Right ventricle myocardium superior (tissue), 1 donor: ENCODE measurements at regions not wholly inside any gene's neighbourhood (a gene's known extent, or its start where the extent isn't known, plus 50 kb on each side); places are given as distances from the start of the nearest gene placed in this dataset.

Experiments
- ATAC-seq: fragments of 200-7000 bp; cut with Tn5 transposase; one replicate; pipeline ENCODE4 v1.9.1; 2020; ENCODE audit warnings: mild to moderate bottlenecking; ENCODE audit not compliant: poor library complexity
- DNase-seq: peaks from one replicate; pipeline ENCODE4 v3.0.0-alpha.2; 2020
- intact Hi-C: fragments of 100-400 bp; cut with DNase I; formaldehyde crosslinking; loops from one replicate; pipeline ENCODE4 v1.11.2; 2022
- donor health status: DM: no; HTN: yes; CAD: no; lungs with severe emphysema.

GRCh38 chr2:8545695-8546611 lies 135.9 kb upstream of the ID2 start:
- no peak for DNase-seq

GRCh38 chr2:8546612-8547283 lies 135.1 kb upstream of the ID2 start:
- ATAC-seq (no peak), DNase-seq (no peak)
- intact Hi-C loops, result loop anchor here (10.0 kb wide), 1 partner anchor 68 kb away; no protein-coding TSS in a partner anchor

More at GRCh38 chr2:8545695-8546611, 135.9 kb upstream of the ID2 start:
- peak; percentile 48 for ATAC-seq
- intact Hi-C loops, result loop anchor here (10.0 kb wide), 1 partner anchor 69 kb away; no protein-coding TSS in a partner anchor

GRCh38 chr2:8547284-8548064 lies 134.4 kb upstream of the ID2 start:
- DNase-seq, result no peak
- ATAC-seq, result no peak
- intact Hi-C loops, result loop anchor here (10.0 kb wide), 1 partner anchor 67 kb away; no protein-coding TSS in a partner anchor

GRCh38 chr2:8548065-8548618 lies 133.7 kb upstream of the ID2 start:
- ATAC-seq, result no peak
- no peak for DNase-seq
- intact Hi-C loops, result loop anchor here (10.0 kb wide), 1 partner anchor 67 kb away; no protein-coding TSS in a partner anchor

- no peak for DNase-seq
- intact Hi-C loops, result loop anchor here (10.0 kb wide), 1 partner anchor 66 kb away; no protein-coding TSS in a partner anchor
- no peak for ATAC-seq
Observed at GRCh38 chr2:8548619-8549150, 133.2 kb upstream of the ID2 start.

GRCh38 chr2:8549273-8549922 lies 132.5 kb upstream of the ID2 start:
- no peak for ATAC-seq
- DNase-seq, result no peak
- intact Hi-C loops, result loop anchor here (10.0 kb wide), 1 partner anchor 65 kb away; no protein-coding TSS in a partner anchor

GRCh38 chr2:8549942-8550341 lies 131.9 kb upstream of the ID2 start:
- no peak for ATAC-seq
- intact Hi-C loops, result loop anchor here (10.0 kb wide), 1 partner anchor 65 kb away; no protein-coding TSS in a partner anchor
- DNase-seq, result no peak

GRCh38 chr2:8550481-8550880 lies 131.4 kb upstream of the ID2 start:
- no peak for DNase-seq
- intact Hi-C loops, result no loop called here
- no peak for ATAC-seq

- intact Hi-C loops, result no loop called here
- ATAC-seq, result no peak
- no peak for DNase-seq
Observed at GRCh38 chr2:8550937-8551621, 130.8 kb upstream of the ID2 start.

- DNase-seq, result no peak
- intact Hi-C loops, result no loop called here
- ATAC-seq, result no peak
Observed at GRCh38 chr2:8551622-8552074, 130.2 kb upstream of the ID2 start.

GRCh38 chr2:8552293-8552801 lies 129.5 kb upstream of the ID2 start:
- intact Hi-C loops, result no loop called here
- no peak for ATAC-seq
- no peak for DNase-seq

GRCh38 chr2:8553643-8554042 lies 128.2 kb upstream of the ID2 start:
- DNase-seq (no peak), ATAC-seq (no peak)
- intact Hi-C loops, result no loop called here

- ATAC-seq (no peak), DNase-seq (no peak)
- intact Hi-C loops, result no loop called here
Observed at GRCh38 chr2:8554296-8554806, 127.5 kb upstream of the ID2 start.

- no peak for ATAC-seq
- intact Hi-C loops, result no loop called here
- no peak for DNase-seq
Observed at GRCh38 chr2:8555543-8555942, 126.3 kb upstream of the ID2 start.

GRCh38 chr2:8558096-8558495 lies 123.8 kb upstream of the ID2 start:
- intact Hi-C loops, result no loop called here
- ATAC-seq (no peak), DNase-seq (no peak)

GRCh38 chr2:8558956-8559355 lies 122.9 kb upstream of the ID2 start:
- intact Hi-C loops, result no loop called here
- no peak for DNase-seq
- no peak for ATAC-seq

- intact Hi-C loops, result no loop called here
- ATAC-seq (no peak), DNase-seq (no peak)
Observed at GRCh38 chr2:8559805-8560204, 122.1 kb upstream of the ID2 start.
